Neural cell (in vitro differentiated cells): ENCODE measurements at regions not wholly inside any gene's neighbourhood (a gene's known extent, or its start where the extent isn't known, plus 50 kb on each side); places are given as distances from the start of the nearest gene placed in this dataset.

Source experiments
- H2AFZ ChIP-seq: fragments of 200-600, 300-800 bp; sonication (generic), shearing (Covaris generic); 2 replicates; pipeline ENCODE4 v1.6.0; 2014; ENCODE audit warnings: low read depth, mild to moderate bottlenecking, antibody characterized with exemption, low read length, moderate library complexity
- H3F3A ChIP-seq: fragments of 200-600 bp; shearing (Covaris generic); 2 replicates; pipeline ENCODE4 v1.6.1; 2016; ENCODE audit warnings: mild to moderate bottlenecking, moderate library complexity, mixed read lengths, antibody characterized with exemption, low read length; ENCODE audit not compliant: insufficient read depth, poor library complexity, severe bottlenecking
- H3K27ac ChIP-seq: fragments of 200-600, 300-800 bp; sonication (generic), shearing (Covaris generic); 2 replicates; pipeline ENCODE4 v1.5.1; 2014; ENCODE audit warnings: mild to moderate bottlenecking, low read length, moderate library complexity
- H3K27me3 ChIP-seq: fragments of 300-800, 200-600 bp; sonication (generic), shearing (Covaris generic); 2 replicates; pipeline ENCODE4 v1.6.0; 2014; ENCODE audit warnings: mild to moderate bottlenecking, low read depth, low read length, moderate library complexity; ENCODE audit not compliant: insufficient read depth
- H3K36me3 ChIP-seq: fragments of 300-800, 200-600 bp; sonication (generic), shearing (Covaris generic); 2 replicates; pipeline ENCODE4 v1.5.1; 2014; ENCODE audit warnings: mild to moderate bottlenecking, antibody characterized with exemption, low read length, moderate library complexity; ENCODE audit not compliant: insufficient read depth
- H3K4me2 ChIP-seq: fragments of 300-800, 200-600 bp; sonication (generic), shearing (Covaris generic); 2 replicates; pipeline ENCODE4 v1.6.0; 2014; ENCODE audit warnings: mild to moderate bottlenecking, low read length
- H3K4me3 ChIP-seq: fragments of 300-800, 200-600 bp; sonication (generic), shearing (Covaris generic); 2 replicates; pipeline ENCODE4 v1.5.1; 2014; ENCODE audit warnings: mild to moderate bottlenecking, low read length, moderate library complexity
- H3K79me2 ChIP-seq: fragments of 200-600 bp; shearing (Covaris generic); replicated peaks from 2 replicates; pipeline ENCODE4 v1.6.0; 2014; ENCODE audit warnings: mild to moderate bottlenecking, low read length, moderate library complexity; ENCODE audit not compliant: insufficient read depth
- H3K9ac ChIP-seq: fragments of 300-800, 200-600 bp; sonication (generic), shearing (Covaris generic); 2 replicates; pipeline ENCODE4 v1.6.1; 2016; ENCODE audit warnings: mild to moderate bottlenecking, low read length, mixed read lengths
- H3K9me2 ChIP-seq: fragments of 200-600 bp; shearing (Covaris generic); 2 replicates; pipeline ENCODE4 v1.6.1; 2016; ENCODE audit warnings: mild to moderate bottlenecking, low read length, mixed read lengths; ENCODE audit not compliant: insufficient read depth
- H3K9me3 ChIP-seq: fragments of 200-600, 300-800 bp; sonication (generic), shearing (Covaris generic); 2 replicates; pipeline ENCODE4 v1.6.1; 2016; ENCODE audit warnings: mild to moderate bottlenecking, mixed run types, low read length, moderate library complexity, mixed read lengths
- H4K20me1 ChIP-seq: fragments of 200-600 bp; shearing (Covaris generic); 2 replicates; pipeline ENCODE4 v1.6.1; 2016; ENCODE audit warnings: mild to moderate bottlenecking, mixed run types; ENCODE audit not compliant: insufficient read depth
- CTCF ChIP-seq: fragments of 450-650 bp; IDR thresholded peaks from 2 replicates; pipeline ENCODE4 v1.5.1; 2014; ENCODE audit warnings: antibody characterized with exemption, mild to moderate bottlenecking, moderate library complexity; ENCODE audit not compliant: poor library complexity, severe bottlenecking
- EP300 ChIP-seq: fragments of 450-650 bp; conservative IDR thresholded peaks from 2 replicates; pipeline ENCODE4 v1.6.1; 2014; ENCODE audit warnings: antibody characterized with exemption, mild to moderate bottlenecking, moderate library complexity; ENCODE audit not compliant: poor library complexity, severe bottlenecking
- EZH2 ChIP-seq: fragments of 200-600, 300-800 bp; shearing (Covaris generic), sonication (generic); IDR thresholded peaks from 2 replicates; pipeline ENCODE4 v1.6.1; 2014; ENCODE audit warnings: antibody characterized with exemption, low read length, borderline replicate concordance, mild to moderate bottlenecking; ENCODE audit not compliant: insufficient read depth, poor library complexity, severe bottlenecking
- MXI1 ChIP-seq: fragments of 450-650 bp; conservative IDR thresholded peaks from 2 replicates; pipeline ENCODE4 v1.6.1; 2014; ENCODE audit warnings: antibody characterized with exemption, mild to moderate bottlenecking; ENCODE audit not compliant: poor library complexity, severe bottlenecking
- POLR2AphosphoS5 ChIP-seq: IDR thresholded peaks from 2 replicates; pipeline ENCODE4 v1.6.1; 2012
- RAD21 ChIP-seq: fragments of 450-650 bp; conservative IDR thresholded peaks from 2 replicates; pipeline ENCODE4 v1.6.1; 2014; ENCODE audit warnings: antibody characterized with exemption, mild to moderate bottlenecking, moderate library complexity
- REST ChIP-seq: IDR thresholded peaks from 2 replicates; pipeline ENCODE4 v1.6.1; 2012; ENCODE audit warnings: borderline replicate concordance
- SMC3 ChIP-seq: fragments of 450-650 bp; conservative IDR thresholded peaks from 2 replicates; pipeline ENCODE4 v1.6.1; 2014; ENCODE audit warnings: antibody characterized with exemption, mild to moderate bottlenecking, moderate library complexity; ENCODE audit not compliant: poor library complexity
- TAF1 ChIP-seq: IDR thresholded peaks from 2 replicates; pipeline ENCODE4 v1.6.1; 2012; ENCODE audit warnings: low read depth

GRCh38 chr3:124229420-124229819 lies 237.5 kb upstream of the ROPN1 start:
- no peak overlapping the region for H2AFZ ChIP-seq

GRCh38 chr3:124229836-124230235 lies 237.9 kb upstream of the ROPN1 start:
- peaks cover 12% of the 10 kb centered on the region for H3K79me2 ChIP-seq
- no peaks in the 10 kb centered on the region for H3K27me3 ChIP-seq
- H3K27ac ChIP-seq = no peak overlapping the region
- H3K36me3 ChIP-seq = no peaks in the 10 kb centered on the region
- no peaks in the 10 kb centered on the region for H3K9me3 ChIP-seq
- H4K20me1 ChIP-seq = no peaks in the 10 kb centered on the region
- H3F3A ChIP-seq = no peaks in the 10 kb centered on the region
- H3K4me2 ChIP-seq = no peak overlapping the region
- no peak overlapping the region for H3K9ac ChIP-seq
- H2AFZ ChIP-seq = no peak overlapping the region
- H3K4me3 ChIP-seq = no peak overlapping the region
- no peaks in the 10 kb centered on the region for H3K9me2 ChIP-seq
- TF ChIP-seq RAD21 (no peak), REST (no peak), POLR2AphosphoS5 (no peak), TAF1 (no peak), EZH2 (no peak), CTCF (no peak), EP300 (no peak)

More at GRCh38 chr3:124229420-124229819, 237.5 kb upstream of the ROPN1 start:
- no peaks in the 10 kb centered on the region for H3F3A ChIP-seq
- TF ChIP-seq MXI1 (no peak), TAF1 (no peak), SMC3 (no peak), REST (no peak), EZH2 (no peak), EP300 (no peak), POLR2AphosphoS5 (no peak), CTCF (no peak), RAD21 (no peak)
- no peaks in the 10 kb centered on the region for H4K20me1 ChIP-seq
- no peak overlapping the region for H3K27ac ChIP-seq
- H3K4me2 ChIP-seq = no peak overlapping the region
- H3K9me2 ChIP-seq = no peaks in the 10 kb centered on the region
- H3K27me3 ChIP-seq = no peaks in the 10 kb centered on the region
- H3K9ac ChIP-seq = no peak overlapping the region
- H3K79me2 ChIP-seq = peaks cover 16% of the 10 kb centered on the region
- H3K9me3 ChIP-seq = no peaks in the 10 kb centered on the region
- no peaks in the 10 kb centered on the region for H3K36me3 ChIP-seq
- no peak overlapping the region for H3K4me3 ChIP-seq
